NCI-H2196 (cell line): ENCODE measurements at regions not wholly inside any gene's neighbourhood (a gene's known extent, or its start where the extent isn't known, plus 50 kb on each side); places are given as distances from the start of the nearest gene placed in this dataset.

Source experiments
- DNase-seq: peaks from one replicate; lab custom pipeline; 2025; ENCODE audit not compliant: unreplicated experiment; lab: John Stamatoyannopoulos, UW

GRCh38 chr7:113998934-113999333 is 80.1 kb upstream of the PPP1R3A start:
- no peak for DNase-seq

- no peak for DNase-seq
Observed at GRCh38 chr7:113996405-113996804, 77.6 kb upstream of the PPP1R3A start.

- no peak for DNase-seq
Observed at GRCh38 chr7:113986216-113986615, 67.4 kb upstream of the PPP1R3A start.

GRCh38 chr7:113976508-113976907 is 57.7 kb upstream of the PPP1R3A start:
- no peak for DNase-seq

- DNase-seq, result no peak
Observed at GRCh38 chr7:113968713-113969112, 49.9 kb upstream of the PPP1R3A start.
